BJ (cell line): ENCODE measurements at regions not wholly inside any gene's neighbourhood (a gene's known extent, or its start where the extent isn't known, plus 50 kb on each side); places are given as distances from the start of the nearest gene placed in this dataset.

ENCODE experiments used
- CTCF ChIA-PET: fragments of 350-600 bp; formaldehyde crosslinking; extraction: SDS; loops from one replicate; lab custom pipeline; 2021; ENCODE audit warnings: antibody characterized with exemption, inconsistent platforms; lab: Yijun Ruan, JAX
- POLR2A ChIA-PET: fragments of 300-600 bp; sonication (Branson Sonifier 250); formaldehyde crosslinking; extraction: SDS; loops from one replicate; lab custom pipeline; 2021; ENCODE audit warnings: antibody characterized with exemption; lab: Charles Lee
- DNase-seq: peaks from one replicate; pipeline ENCODE4 v3.0.0-alpha.2; 2011; ENCODE audit warnings: low read depth
- H3K27me3 ChIP-seq: 2 replicates; pipeline ENCODE4 v1.6.0; 2011; ENCODE audit warnings: low read length; ENCODE audit not compliant: control insufficient read depth, insufficient read depth
- H3K36me3 ChIP-seq: 2 replicates; pipeline ENCODE4 v1.5.1; 2011; ENCODE audit warnings: low read length; ENCODE audit not compliant: control insufficient read depth, insufficient read depth
- H3K4me3 ChIP-seq: 2 replicates; pipeline ENCODE4 v1.5.1; 2011; ENCODE audit warnings: low read depth, mild to moderate bottlenecking, control low read depth, low read length
- CTCF ChIP-seq: IDR thresholded peaks from 2 replicates; pipeline ENCODE4 v1.5.1; 2011; ENCODE audit warnings: low read depth, mild to moderate bottlenecking, control low read depth, inconsistent platforms, low read length, moderate library complexity; ENCODE audit not compliant: insufficient read depth

GRCh38 chr11:119907122-119907851, 178.3 kb upstream of the NECTIN1 start:
- TF ChIP-seq CTCF, result no peak
- POLR2A ChIA-PET, result no interaction called here
- CTCF ChIA-PET, result no interaction called here
- Histone ChIP-seq H3K36me3 (no peaks in the 10 kb centered on the region), H3K27me3 (peaks cover 1% of the 10 kb centered on the region; the same call in 1 of the 2 replicates), H3K4me3 (no peak overlapping the region)
- DNase-seq, result no peak

- DNase-seq, result no peak
- Histone ChIP-seq H3K36me3 (no peaks in the 10 kb centered on the region), H3K27me3 (peaks cover 1% of the 10 kb centered on the region; the same call in 1 of the 2 replicates), H3K4me3 (no peak overlapping the region)
- CTCF ChIA-PET, result interaction anchor here (0.6 kb wide), 1 partner anchor 426 kb away, joined by 3 read pairs; no protein-coding TSS in a partner anchor
- POLR2A ChIA-PET, result no interaction called here
- no peak for TF ChIP-seq CTCF
Measured at GRCh38 chr11:119906376-119906775, 177.4 kb upstream of the NECTIN1 start.

- TF ChIP-seq CTCF, result no peak
- CTCF ChIA-PET, result no interaction called here
- no peak overlapping the region for H3K4me3 ChIP-seq
- H3K36me3 ChIP-seq, result no peaks in the 10 kb centered on the region
- H3K27me3 ChIP-seq, result peaks cover 1% of the 10 kb centered on the region; the same call in 1 of the 2 replicates
- no peak for DNase-seq
- POLR2A ChIA-PET, result no interaction called here
Measured at GRCh38 chr11:119905162-119905561, 176.2 kb upstream of the NECTIN1 start.

- H3K4me3 ChIP-seq, result no peak overlapping the region
- POLR2A ChIA-PET, result no interaction called here
- no peaks in the 10 kb centered on the region for H3K36me3 ChIP-seq
- TF ChIP-seq CTCF, result no peak
- no peak for DNase-seq
- H3K27me3 ChIP-seq, result peaks cover 1% of the 10 kb centered on the region; the same call in 1 of the 2 replicates
- CTCF ChIA-PET, result no interaction called here
Measured at GRCh38 chr11:119904531-119905035, 175.6 kb upstream of the NECTIN1 start.

GRCh38 chr11:119903821-119904220, 174.8 kb upstream of the NECTIN1 start:
- ChIA-PET POLR2A (no interaction called here), CTCF (no interaction called here)
- no peaks in the 10 kb centered on the region for H3K36me3 ChIP-seq
- H3K4me3 ChIP-seq, result no peak overlapping the region
- TF ChIP-seq CTCF, result no peak
- peaks cover 1% of the 10 kb centered on the region; the same call in 1 of the 2 replicates for H3K27me3 ChIP-seq
- no peak for DNase-seq
